Activated T-cell treated with anti-CD3 and anti-CD28 coated beads for 24 hours (primary cell): ENCODE measurements at regions not wholly inside any gene's neighbourhood (a gene's known extent, or its start where the extent isn't known, plus 50 kb on each side); places are given as distances from the start of the nearest gene placed in this dataset.

ENCODE experiments used
- DNase-seq: peaks from one replicate; pipeline ENCODE4 v3.0.0-alpha.2; 2020; ENCODE audit warnings: low read depth

- no peak for DNase-seq
Measured at GRCh38 chr1:194159941-194160340, 973.5 kb upstream of the B3GALT2 start.

GRCh38 chr1:194155962-194156361, 969.5 kb upstream of the B3GALT2 start:
- no peak for DNase-seq

GRCh38 chr1:194151056-194151455, 964.6 kb upstream of the B3GALT2 start:
- DNase-seq: no peak

GRCh38 chr1:194150242-194150641, 963.8 kb upstream of the B3GALT2 start:
- DNase-seq: no peak

- no peak for DNase-seq
Measured at GRCh38 chr1:194133152-194133551, 946.7 kb upstream of the B3GALT2 start.

GRCh38 chr1:194118086-194118485, 931.7 kb upstream of the B3GALT2 start:
- DNase-seq: no peak

GRCh38 chr1:194117582-194117981, 931.2 kb upstream of the B3GALT2 start:
- DNase-seq: no peak

GRCh38 chr1:194114288-194114687, 927.9 kb upstream of the B3GALT2 start:
- no peak for DNase-seq

GRCh38 chr1:194105381-194105780, 919.0 kb upstream of the B3GALT2 start:
- no peak for DNase-seq

- no peak for DNase-seq
Measured at GRCh38 chr1:194104247-194104844, 917.9 kb upstream of the B3GALT2 start.

- DNase-seq: no peak
Measured at GRCh38 chr1:194103516-194104246, 917.3 kb upstream of the B3GALT2 start.

GRCh38 chr1:194103101-194103500, 916.7 kb upstream of the B3GALT2 start:
- no peak for DNase-seq

- no peak for DNase-seq
Measured at GRCh38 chr1:194102607-194103006, 916.2 kb upstream of the B3GALT2 start.

GRCh38 chr1:194084755-194085154, 898.3 kb upstream of the B3GALT2 start:
- DNase-seq: no peak

GRCh38 chr1:194081444-194081843, 895.0 kb upstream of the B3GALT2 start:
- no peak for DNase-seq

GRCh38 chr1:194080826-194081225, 894.4 kb upstream of the B3GALT2 start:
- DNase-seq: no peak

GRCh38 chr1:194078765-194079164, 892.4 kb upstream of the B3GALT2 start:
- no peak for DNase-seq

GRCh38 chr1:194076646-194077045, 890.2 kb upstream of the B3GALT2 start:
- no peak for DNase-seq

- no peak for DNase-seq
Measured at GRCh38 chr1:194073833-194074232, 887.4 kb upstream of the B3GALT2 start.

- no peak for DNase-seq
Measured at GRCh38 chr1:194071205-194071604, 884.8 kb upstream of the B3GALT2 start.

- no peak for DNase-seq
Measured at GRCh38 chr1:194069831-194070218, 883.4 kb upstream of the B3GALT2 start.

GRCh38 chr1:194069168-194069830, 882.9 kb upstream of the B3GALT2 start:
- DNase-seq: no peak

GRCh38 chr1:194068446-194069167, 882.2 kb upstream of the B3GALT2 start:
- no peak for DNase-seq
